OCI-LY7 (cell line): ENCODE measurements at regions not wholly inside any gene's neighbourhood (a gene's known extent, or its start where the extent isn't known, plus 50 kb on each side); places are given as distances from the start of the nearest gene placed in this dataset.

Experiments used
- EZH2phosphoT487 ChIP-seq: fragments of 200-600 bp; sonication (generic); IDR thresholded peaks from 2 replicates; pipeline ENCODE4 v1.6.1; 2018; ENCODE audit warnings: low read depth, borderline replicate concordance, mild to moderate bottlenecking, mixed run types, antibody characterized with exemption, low read length, moderate library complexity, mixed read lengths
- TF ChIP-seq, protein P1 (sequence below): fragments of 200-600 bp; sonication (generic); conservative IDR thresholded peaks from 2 replicates; pipeline ENCODE4 v1.5.1; 2014; ENCODE audit warnings: mild to moderate bottlenecking, antibody characterized with exemption, low read length, moderate library complexity, mixed read lengths

DNA sequence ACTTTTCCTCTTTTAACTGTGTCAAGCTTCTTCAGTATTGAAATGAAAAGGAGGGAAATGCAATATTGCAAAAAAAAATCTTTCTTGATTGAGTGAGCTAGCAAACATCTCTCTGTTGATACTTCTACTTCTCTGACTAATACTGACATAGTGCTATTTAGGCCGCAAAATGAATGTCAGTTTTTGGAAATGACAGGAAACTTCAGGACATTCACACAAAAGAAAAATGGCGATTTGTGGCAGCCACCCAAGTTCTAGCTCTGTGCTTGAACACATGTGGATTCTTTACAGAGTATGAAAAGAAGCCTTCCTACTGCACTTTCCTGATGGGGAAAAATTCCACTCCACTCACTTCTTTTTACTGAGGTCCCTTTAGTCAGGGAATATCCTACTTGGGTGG is 486.8 kb upstream of the ALCAM start:
- TF ChIP-seq, protein P1, sequence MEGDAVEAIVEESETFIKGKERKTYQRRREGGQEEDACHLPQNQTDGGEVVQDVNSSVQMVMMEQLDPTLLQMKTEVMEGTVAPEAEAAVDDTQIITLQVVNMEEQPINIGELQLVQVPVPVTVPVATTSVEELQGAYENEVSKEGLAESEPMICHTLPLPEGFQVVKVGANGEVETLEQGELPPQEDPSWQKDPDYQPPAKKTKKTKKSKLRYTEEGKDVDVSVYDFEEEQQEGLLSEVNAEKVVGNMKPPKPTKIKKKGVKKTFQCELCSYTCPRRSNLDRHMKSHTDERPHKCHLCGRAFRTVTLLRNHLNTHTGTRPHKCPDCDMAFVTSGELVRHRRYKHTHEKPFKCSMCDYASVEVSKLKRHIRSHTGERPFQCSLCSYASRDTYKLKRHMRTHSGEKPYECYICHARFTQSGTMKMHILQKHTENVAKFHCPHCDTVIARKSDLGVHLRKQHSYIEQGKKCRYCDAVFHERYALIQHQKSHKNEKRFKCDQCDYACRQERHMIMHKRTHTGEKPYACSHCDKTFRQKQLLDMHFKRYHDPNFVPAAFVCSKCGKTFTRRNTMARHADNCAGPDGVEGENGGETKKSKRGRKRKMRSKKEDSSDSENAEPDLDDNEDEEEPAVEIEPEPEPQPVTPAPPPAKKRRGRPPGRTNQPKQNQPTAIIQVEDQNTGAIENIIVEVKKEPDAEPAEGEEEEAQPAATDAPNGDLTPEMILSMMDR: no peak
- no peak for TF ChIP-seq EZH2phosphoT487
